Kidney (tissue), 13 donors: ENCODE measurements at regions not wholly inside any gene's neighbourhood (a gene's known extent, or its start where the extent isn't known, plus 50 kb on each side); places are given as distances from the start of the nearest gene placed in this dataset.

Experiments used
- DNase-seq, 5 donors: peaks; one replicate each; pipeline ENCODE4 v3.0.0-alpha.2; 2013 to 2020
- FAIRE-seq: peaks from 2 replicates; lab custom pipeline; 2012; peaks lifted over from hg19 to GRCh38; lab: Jason Lieb, UNC
- H3K27ac ChIP-seq, 2 donors: one replicate each; pipeline ENCODE4 v1.7.0; 2013; ENCODE audit warnings: low read depth in 2 of 2, low read length in 2 of 2, inconsistent platforms in 1 of 2
- H3K27me3 ChIP-seq: one replicate; pipeline ENCODE4 v1.7.1; 2013; ENCODE audit warnings: low read length, inconsistent platforms; ENCODE audit not compliant: control insufficient read depth, insufficient read depth
- H3K36me3 ChIP-seq, 3 donors: one replicate each; pipeline versions ENCODE4 v1.7.0 to v1.7.1; 2013; ENCODE audit warnings: low read length in 3 of 3, control low read depth in 1 of 3, inconsistent platforms in 1 of 3; ENCODE audit not compliant: insufficient read depth in 3 of 3, control insufficient read depth in 2 of 3
- H3K4me1 ChIP-seq, 3 donors: one replicate each; pipeline versions ENCODE4 v1.7.0 to v1.7.1; 2013; ENCODE audit warnings: low read length in 3 of 3, inconsistent platforms in 1 of 3, low read depth in 1 of 3; ENCODE audit not compliant: control insufficient read depth in 2 of 3, insufficient read depth in 2 of 3
- H3K4me3 ChIP-seq, 3 donors: one replicate each; pipeline versions ENCODE4 v1.7.0 to v1.8.1; 2013; ENCODE audit warnings: low read length in 3 of 3, control low read depth in 1 of 3, inconsistent platforms in 1 of 3
- H3K9ac ChIP-seq, 3 donors: one replicate each; pipeline versions ENCODE4 v1.7.0 to v1.7.1; 2013; ENCODE audit warnings: low read length in 3 of 3, control low read depth in 1 of 3, inconsistent platforms in 1 of 3
- H3K9me3 ChIP-seq, 3 donors: one replicate each; pipeline versions ENCODE4 v1.7.0 to v1.7.1; 2013; ENCODE audit warnings: low read length in 3 of 3, control low read depth in 1 of 3, inconsistent platforms in 1 of 3; ENCODE audit not compliant: control insufficient read depth in 2 of 3, insufficient read depth in 1 of 3
- intact Hi-C: fragments of 100-400 bp; cut with DNase I; formaldehyde crosslinking; loops from one replicate; pipeline ENCODE4 v1.11.1; 2022
- TF ChIP-seq, protein P1 (sequence below): IDR thresholded peaks from 3 replicates; pipeline ENCODE4 v1.5.1; 2012; ENCODE audit warnings: mild to moderate bottlenecking, moderate library complexity, borderline replicate concordance; ENCODE audit not compliant: insufficient read depth; ENCODE audit errors: extremely low read depth
- donor health status: control.
- donor health status: control.
- donor health status: control.
- donor health status: control.
- donor health status: control.
- donor health status: DM: yes; HTN: yes; CAD: no.
- donor health status: Normal renal cell carcinoma (clear cell type).

DNA sequence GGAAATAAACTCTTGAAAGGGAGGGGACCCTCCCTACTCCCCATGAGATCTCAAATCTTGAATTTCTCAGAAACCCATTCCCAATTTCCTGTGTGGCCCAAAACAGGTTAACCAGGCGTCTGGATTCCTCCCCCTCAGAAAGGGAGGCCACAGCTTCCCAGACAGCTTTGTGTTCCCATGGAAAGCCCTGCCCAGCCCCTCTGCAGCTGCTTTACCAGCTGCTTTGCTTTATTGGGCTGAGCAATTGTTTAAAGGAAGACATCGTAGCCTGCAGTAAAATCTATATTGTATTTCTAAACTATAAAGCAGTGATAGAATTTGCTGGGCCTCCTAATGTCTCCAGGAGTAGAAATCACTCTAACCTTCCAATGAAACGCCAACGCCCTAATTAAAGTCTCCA, 97.4 kb downstream of the CHST1 start:
- Histone ChIP-seq H3K9me3 (no peaks in the 10 kb centered on the region), H3K36me3 (no peaks in the 10 kb centered on the region), H3K27me3 (no peaks in the 10 kb centered on the region), H3K9ac (no peak overlapping the region), H3K4me1 (no peaks in the 10 kb centered on the region), H3K27ac (no peak overlapping the region), H3K4me3 (no peak overlapping the region)
- intact Hi-C loops: no loop called here
- TF ChIP-seq, protein P1, sequence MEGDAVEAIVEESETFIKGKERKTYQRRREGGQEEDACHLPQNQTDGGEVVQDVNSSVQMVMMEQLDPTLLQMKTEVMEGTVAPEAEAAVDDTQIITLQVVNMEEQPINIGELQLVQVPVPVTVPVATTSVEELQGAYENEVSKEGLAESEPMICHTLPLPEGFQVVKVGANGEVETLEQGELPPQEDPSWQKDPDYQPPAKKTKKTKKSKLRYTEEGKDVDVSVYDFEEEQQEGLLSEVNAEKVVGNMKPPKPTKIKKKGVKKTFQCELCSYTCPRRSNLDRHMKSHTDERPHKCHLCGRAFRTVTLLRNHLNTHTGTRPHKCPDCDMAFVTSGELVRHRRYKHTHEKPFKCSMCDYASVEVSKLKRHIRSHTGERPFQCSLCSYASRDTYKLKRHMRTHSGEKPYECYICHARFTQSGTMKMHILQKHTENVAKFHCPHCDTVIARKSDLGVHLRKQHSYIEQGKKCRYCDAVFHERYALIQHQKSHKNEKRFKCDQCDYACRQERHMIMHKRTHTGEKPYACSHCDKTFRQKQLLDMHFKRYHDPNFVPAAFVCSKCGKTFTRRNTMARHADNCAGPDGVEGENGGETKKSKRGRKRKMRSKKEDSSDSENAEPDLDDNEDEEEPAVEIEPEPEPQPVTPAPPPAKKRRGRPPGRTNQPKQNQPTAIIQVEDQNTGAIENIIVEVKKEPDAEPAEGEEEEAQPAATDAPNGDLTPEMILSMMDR: no peak
- FAIRE-seq (no peak), DNase-seq (peak in 1 of 5 donors; percentile 51)

DNA sequence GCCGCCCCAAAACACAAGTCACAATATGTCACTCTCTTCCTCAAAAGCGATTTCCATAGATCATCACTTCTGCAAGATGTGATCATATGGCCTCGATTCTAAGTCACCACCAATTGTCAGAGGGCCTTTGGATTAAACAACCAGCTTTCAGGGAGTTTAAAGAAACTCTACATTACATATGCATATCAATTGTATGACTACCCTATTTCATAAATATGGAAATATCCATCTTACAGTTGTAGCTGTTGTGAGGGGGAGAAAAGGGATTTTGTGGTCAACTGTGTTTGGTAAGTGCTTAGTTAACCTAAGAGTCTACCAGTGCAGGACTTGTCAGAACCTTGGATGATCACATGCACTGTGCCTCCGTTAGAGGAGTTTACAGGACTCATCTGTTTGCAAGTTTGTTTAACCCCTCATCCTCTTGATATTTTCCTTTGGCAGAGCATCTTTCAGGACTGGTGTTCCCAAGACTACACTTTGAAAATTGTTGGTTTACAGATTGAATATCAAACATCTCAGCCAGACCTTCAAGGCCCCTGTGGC, 99.9 kb downstream of the CHST1 start:
- Histone ChIP-seq H3K27ac (no peak overlapping the region), H3K4me3 (no peak overlapping the region), H3K9ac (no peak overlapping the region), H3K9me3 (no peaks in the 10 kb centered on the region), H3K36me3 (no peaks in the 10 kb centered on the region), H3K27me3 (no peaks in the 10 kb centered on the region), H3K4me1 (no peaks in the 10 kb centered on the region)
- no peak for DNase-seq
- intact Hi-C loops: no loop called here
- no peak for FAIRE-seq
- TF ChIP-seq, protein P1: no peak

DNA sequence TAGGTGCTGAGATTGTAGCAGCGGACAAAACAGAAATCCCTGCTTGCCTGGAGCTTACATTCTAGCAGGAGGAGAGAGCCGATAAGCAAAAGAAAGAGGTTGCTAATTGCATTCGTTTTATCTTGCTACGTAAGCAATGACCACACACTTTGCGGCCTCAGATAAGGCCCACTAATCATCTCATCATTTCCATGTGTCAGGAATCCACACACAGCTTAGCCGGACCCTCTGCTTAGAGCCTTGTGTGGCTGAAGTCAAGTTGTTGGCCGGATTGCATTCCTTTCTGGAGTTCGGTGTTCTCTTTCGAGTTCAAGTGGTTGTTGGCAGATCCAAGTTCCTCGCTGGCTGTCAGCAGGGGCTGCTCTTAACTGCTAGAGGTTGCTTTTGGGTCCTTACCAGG, 101.6 kb downstream of the CHST1 start:
- FAIRE-seq (no peak), DNase-seq (peak in 1 of 5 donors; percentile 8)
- no peak overlapping the region for H3K9ac ChIP-seq
- no peaks in the 10 kb centered on the region for H3K36me3 ChIP-seq
- no peaks in the 10 kb centered on the region for H3K27me3 ChIP-seq
- no peak overlapping the region for H3K4me3 ChIP-seq
- TF ChIP-seq, protein P1: no peak
- no peaks in the 10 kb centered on the region for H3K9me3 ChIP-seq
- no peak overlapping the region for H3K27ac ChIP-seq
- no peaks in the 10 kb centered on the region for H3K4me1 ChIP-seq
- intact Hi-C loops: no loop called here

DNA sequence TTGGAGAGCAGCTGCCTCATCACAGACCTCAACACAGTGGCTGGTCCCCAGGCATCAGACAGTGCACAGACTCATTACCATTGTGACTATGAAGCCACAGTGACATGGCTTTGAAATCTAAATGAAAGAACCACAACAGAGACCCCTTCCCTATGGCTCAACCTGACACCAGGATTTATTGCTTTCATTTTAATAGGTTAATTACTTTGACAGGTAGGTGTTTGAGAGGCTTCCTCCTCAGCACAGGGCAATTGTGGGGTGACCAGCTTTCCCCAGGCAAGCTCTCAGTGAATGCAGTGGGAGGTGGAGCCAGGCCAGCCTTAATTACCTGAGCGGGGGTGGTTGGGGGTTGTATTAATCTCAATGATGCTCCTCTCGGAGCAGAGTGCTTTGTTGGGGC, 102.3 kb downstream of the CHST1 start:
- TF ChIP-seq, protein P1: no peak
- intact Hi-C loops: no loop called here
- no peak for FAIRE-seq
- peak in 2 of 5 donors; percentile 8 to 9 for DNase-seq
- no peaks in the 10 kb centered on the region for H3K27me3 ChIP-seq
- no peaks in the 10 kb centered on the region for H3K9me3 ChIP-seq
- no peak overlapping the region for H3K27ac ChIP-seq
- no peaks in the 10 kb centered on the region for H3K36me3 ChIP-seq
- H3K4me3 ChIP-seq: no peak overlapping the region
- no peaks in the 10 kb centered on the region for H3K4me1 ChIP-seq
- H3K9ac ChIP-seq: no peak overlapping the region
